ENCODE measurements at regions not wholly inside any gene's neighbourhood (a gene's known extent, or its start where the extent isn't known, plus 50 kb on each side); places are given as distances from the start of the nearest gene placed in this dataset.

DNA sequence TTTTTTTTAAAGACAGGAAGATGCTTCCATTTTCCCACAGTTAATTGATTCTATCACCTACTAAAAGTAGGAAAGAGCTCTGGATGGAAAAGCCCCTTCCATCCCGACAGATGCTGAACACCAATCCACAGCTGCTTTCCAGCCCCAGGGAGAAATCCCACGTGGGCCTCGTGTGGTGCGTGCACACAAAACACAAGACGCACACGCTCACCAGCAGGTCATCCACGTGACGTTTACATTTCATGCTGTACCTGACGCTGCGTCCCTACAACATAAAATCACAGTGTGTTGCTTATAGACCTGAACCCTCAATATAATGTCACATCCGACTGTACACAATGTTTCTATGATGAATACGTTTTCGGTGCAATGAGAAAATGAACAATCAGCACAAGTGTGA is 50.2 kb upstream of the DACT2 start:
- DNase-seq (ENCODE audit: low read depth), result no peak
- no peak overlapping the region for H3K4me3 ChIP-seq (ENCODE audit: control insufficient read depth, low read depth, low read length)
- TF ChIP-seq, protein P1, sequence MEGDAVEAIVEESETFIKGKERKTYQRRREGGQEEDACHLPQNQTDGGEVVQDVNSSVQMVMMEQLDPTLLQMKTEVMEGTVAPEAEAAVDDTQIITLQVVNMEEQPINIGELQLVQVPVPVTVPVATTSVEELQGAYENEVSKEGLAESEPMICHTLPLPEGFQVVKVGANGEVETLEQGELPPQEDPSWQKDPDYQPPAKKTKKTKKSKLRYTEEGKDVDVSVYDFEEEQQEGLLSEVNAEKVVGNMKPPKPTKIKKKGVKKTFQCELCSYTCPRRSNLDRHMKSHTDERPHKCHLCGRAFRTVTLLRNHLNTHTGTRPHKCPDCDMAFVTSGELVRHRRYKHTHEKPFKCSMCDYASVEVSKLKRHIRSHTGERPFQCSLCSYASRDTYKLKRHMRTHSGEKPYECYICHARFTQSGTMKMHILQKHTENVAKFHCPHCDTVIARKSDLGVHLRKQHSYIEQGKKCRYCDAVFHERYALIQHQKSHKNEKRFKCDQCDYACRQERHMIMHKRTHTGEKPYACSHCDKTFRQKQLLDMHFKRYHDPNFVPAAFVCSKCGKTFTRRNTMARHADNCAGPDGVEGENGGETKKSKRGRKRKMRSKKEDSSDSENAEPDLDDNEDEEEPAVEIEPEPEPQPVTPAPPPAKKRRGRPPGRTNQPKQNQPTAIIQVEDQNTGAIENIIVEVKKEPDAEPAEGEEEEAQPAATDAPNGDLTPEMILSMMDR (conservative IDR thresholded peaks at IDR 0.05; ENCODE audit: control insufficient read depth, insufficient read depth, low read depth, low read length), result no peak

DNA sequence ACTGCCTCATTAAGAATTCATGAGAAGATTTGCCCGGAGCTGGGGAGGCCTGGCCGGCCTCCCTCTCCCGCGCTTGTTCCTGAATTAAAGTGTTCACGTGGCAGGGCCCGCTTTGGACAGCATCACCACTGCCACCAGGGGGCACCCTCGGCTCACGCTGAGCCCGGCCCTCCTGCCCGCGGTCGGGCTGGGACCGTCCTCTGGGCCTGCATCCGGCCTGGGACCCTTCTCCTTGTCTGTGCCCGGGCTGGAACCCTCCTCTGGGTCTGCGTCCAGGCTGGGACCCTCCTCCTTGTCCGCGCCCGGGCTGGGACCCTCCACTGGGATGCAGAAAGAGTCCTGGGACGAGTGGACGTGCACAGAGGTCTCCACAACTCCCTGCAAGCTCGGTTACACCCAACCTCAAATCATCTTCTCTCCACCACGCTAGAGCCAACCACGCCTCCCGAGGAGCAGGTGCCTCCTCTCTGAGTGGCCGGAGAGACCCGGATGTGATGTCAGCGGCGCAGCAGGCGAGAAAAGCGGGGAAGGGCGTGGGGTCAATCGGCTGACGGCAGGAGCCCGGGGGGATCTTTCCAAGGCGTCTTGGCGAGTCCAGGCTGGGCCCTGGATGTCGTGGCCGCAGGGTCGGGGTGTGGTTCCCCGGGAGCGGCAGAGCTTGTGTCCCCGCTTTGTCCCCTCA is 50.9 kb upstream of the DACT2 start:
- TF ChIP-seq, protein P1 (conservative IDR thresholded peaks at IDR 0.05; ENCODE audit: control insufficient read depth, insufficient read depth, low read depth, low read length), result peak; percentile 57
- DNase-seq (ENCODE audit: low read depth), result peak; percentile 33
- H3K4me3 ChIP-seq (ENCODE audit: control insufficient read depth, low read depth, low read length), result no peak overlapping the region

DNA sequence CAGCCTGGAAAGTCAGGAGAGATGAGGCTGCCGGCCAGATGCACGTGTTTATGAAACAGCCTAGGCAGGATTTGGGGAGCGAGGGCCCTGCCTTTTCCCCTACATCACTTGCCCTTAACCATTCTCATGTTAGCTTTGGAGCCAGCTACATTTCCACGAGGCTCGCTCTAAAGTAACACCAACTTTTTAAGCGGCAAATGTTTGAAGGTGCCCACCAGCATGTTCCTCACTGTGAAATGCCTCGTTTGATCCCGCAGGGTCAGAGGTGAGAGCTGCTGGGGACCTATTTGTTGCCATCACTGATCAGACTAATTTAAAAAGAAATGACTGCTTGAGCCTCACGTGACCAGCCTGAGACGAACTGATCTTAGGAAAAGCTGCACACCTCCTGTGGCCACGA is 51.6 kb upstream of the DACT2 start:
- TF ChIP-seq, protein P1 (conservative IDR thresholded peaks at IDR 0.05; ENCODE audit: control insufficient read depth, insufficient read depth, low read depth, low read length), result no peak
- DNase-seq (ENCODE audit: low read depth), result no peak
- H3K4me3 ChIP-seq (ENCODE audit: control insufficient read depth, low read depth, low read length), result no peak overlapping the region

DNA sequence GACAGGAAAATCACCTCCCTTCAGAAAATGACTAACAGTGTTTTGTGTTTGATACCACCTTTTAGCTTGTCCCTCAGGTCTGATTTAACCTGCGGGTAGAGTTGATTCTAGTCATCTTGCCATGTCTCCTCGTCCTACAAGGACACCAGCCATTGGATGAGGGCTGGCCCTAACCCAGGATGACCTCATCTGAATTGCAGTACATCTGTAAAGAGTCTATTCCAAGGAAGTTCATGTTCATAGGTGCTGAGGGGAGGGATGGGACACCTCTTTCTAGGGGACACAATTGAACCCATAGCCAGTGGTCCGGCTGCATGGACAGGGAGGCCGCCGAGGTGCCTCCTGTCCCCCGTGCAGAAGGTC is 52.0 kb upstream of the DACT2 start:
- no peak overlapping the region for H3K4me3 ChIP-seq (ENCODE audit: control insufficient read depth, low read depth, low read length)
- TF ChIP-seq, protein P1 (conservative IDR thresholded peaks at IDR 0.05; ENCODE audit: control insufficient read depth, insufficient read depth, low read depth, low read length), result no peak
- no peak for DNase-seq (ENCODE audit: low read depth)

DNA sequence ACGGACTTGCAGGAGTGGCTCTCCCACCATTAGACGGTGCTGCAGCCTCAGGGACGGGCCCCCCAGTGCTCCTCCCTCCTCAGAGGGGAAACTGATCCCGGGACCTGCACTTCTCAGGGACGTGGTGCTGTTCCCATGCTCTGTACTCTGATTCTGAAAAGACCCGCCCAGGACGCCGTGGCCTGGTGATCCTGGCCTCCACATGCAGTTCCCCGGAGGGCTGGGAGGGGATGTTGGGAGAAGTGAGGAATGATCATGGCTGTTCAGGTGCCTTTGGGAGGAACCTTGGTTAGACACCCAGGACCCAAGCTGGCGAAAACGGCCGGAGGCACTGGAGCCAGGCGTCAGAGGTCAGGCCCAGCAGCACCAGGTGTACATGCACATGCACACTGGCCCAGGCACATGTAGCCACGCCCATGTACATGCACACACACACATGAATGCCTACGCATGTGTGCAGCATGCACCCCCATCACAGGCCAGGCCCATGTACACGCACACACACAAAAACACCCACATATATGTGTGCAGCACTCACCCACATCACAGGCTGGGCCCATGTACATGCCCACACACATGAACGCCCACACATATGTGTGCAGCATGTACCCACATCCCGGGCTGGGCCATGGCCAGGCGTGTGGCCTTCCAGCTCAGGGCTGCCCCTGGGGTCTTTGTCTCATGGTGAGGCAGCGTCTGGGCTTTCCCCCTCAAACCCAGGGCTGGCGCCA is 52.6 kb upstream of the DACT2 start:
- DNase-seq (ENCODE audit: low read depth), result no peak
- TF ChIP-seq, protein P1 (conservative IDR thresholded peaks at IDR 0.05; ENCODE audit: control insufficient read depth, insufficient read depth, low read depth, low read length), result no peak
- H3K4me3 ChIP-seq (ENCODE audit: control insufficient read depth, low read depth, low read length), result no peak overlapping the region

DNA sequence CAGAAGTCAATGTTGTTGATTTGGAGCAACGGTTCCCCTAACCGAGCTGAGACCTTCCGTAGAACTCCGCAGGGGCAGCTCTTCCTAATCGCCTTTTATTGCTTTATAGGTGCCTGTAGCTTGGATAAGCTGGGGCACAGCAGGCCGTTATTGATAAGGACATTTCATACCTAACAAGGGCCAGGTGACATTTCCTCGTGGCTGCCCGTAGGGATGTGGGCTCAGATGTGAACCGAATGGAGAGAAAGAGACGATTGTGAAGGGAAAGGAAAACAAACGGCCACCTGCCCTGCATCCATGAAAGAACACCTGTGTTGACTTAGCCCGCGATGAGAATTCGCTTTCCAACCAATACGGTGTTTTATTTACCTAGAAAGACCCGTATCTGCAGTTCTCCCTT is 53.3 kb upstream of the DACT2 start:
- TF ChIP-seq, protein P1 (conservative IDR thresholded peaks at IDR 0.05; ENCODE audit: control insufficient read depth, insufficient read depth, low read depth, low read length), result no peak
- H3K4me3 ChIP-seq (ENCODE audit: control insufficient read depth, low read depth, low read length), result no peak overlapping the region
- DNase-seq (ENCODE audit: low read depth), result no peak

All from fibroblast of mammary gland (primary cell).